ENCODE measurements at regions not wholly inside any gene's neighbourhood (a gene's known extent, or its start where the extent isn't known, plus 50 kb on each side); places are given as distances from the start of the nearest gene placed in this dataset.
A peak's percentile ranks its signal among the peaks of the same experiment; 100 is the strongest.

DNA sequence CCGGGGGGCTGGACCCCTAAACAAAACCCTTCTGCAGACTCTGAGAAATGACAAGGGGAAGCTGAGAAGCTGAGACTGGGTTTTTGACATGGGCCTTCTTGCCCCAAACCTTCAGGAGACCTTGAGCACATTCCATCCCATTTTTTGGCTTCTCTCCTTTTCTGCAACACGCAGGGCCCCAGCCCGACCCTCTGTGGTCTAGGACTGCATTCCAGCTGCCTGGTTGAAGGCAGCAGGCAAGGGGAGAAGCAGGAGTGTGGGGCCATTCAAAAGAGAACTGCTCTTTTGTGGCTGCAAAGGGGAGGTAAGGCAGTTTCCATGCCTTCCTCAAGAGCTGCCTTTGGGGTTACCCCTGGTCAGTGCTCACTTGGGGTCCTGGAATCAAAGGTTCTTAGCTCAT is 263.0 kb downstream of the TLE3 start:
- intact Hi-C loops (cut with micrococcal nuclease) (no loop called here), dilution Hi-C loops (cut with HindIII; ENCODE audit: low sequenced_read_pairs, unreplicated experiment) (no loop called here), in situ Hi-C loops (cut with MboI; ENCODE audit: low sequenced_read_pairs) (no loop called here)
- DNase-seq (no peak), ATAC-seq (ENCODE audit: low read depth) (no peak)
- Histone ChIP-seq H4K91ac (ENCODE audit: insufficient read depth, low read depth, low read length) (no peak overlapping the region), H3K4me3 (ENCODE audit: insufficient read depth, low read depth, low read length) (no peak overlapping the region), H2AK9ac (replicated peaks; ENCODE audit: low read depth, low read length, poor library complexity) (no peak overlapping the region), H2AK5ac (ENCODE audit: low read depth, low read length) (no peak overlapping the region), H2BK5ac (ENCODE audit: low read depth, low read length, poor library complexity, severe bottlenecking) (no peak overlapping the region), H3K9me1 (ENCODE audit: insufficient read depth, low read length) (no peaks in the 10 kb centered on the region), H2BK15ac (ENCODE audit: low read depth, low read length) (no peak overlapping the region), H2AFZ (replicated peaks; ENCODE audit: low read length, poor library complexity) (peak overlapping the region; percentile 11), H3K4me1 (ENCODE audit: control insufficient read depth, insufficient read depth, low read length) (peaks cover 3% of the 10 kb centered on the region; the same call in 1 of the 2 replicates), H4K5ac (ENCODE audit: low read depth, low read length) (no peak overlapping the region), H3K4me2 (ENCODE audit: low read depth, low read length) (no peak overlapping the region), H3K18ac (ENCODE audit: low read depth, low read length) (no peak overlapping the region), H3K56ac (ENCODE audit: extremely low read depth, insufficient read depth, low read length) (no peak overlapping the region), H3K27me3 (ENCODE audit: control insufficient read depth, insufficient read depth, low read length) (peaks cover 47% of the 10 kb centered on the region), H4K8ac (ENCODE audit: low read depth in 2 of 2, low read length in 2 of 2) (no peak overlapping the region), H3K23ac (ENCODE audit: low read depth, low read length) (no peak overlapping the region), H3K27ac (ENCODE audit: insufficient read depth, low read length) (no peak overlapping the region), H3K36me3 (ENCODE audit: control insufficient read depth, insufficient read depth, low read length) (no peaks in the 10 kb centered on the region), H3K14ac (replicated peaks; ENCODE audit: low read depth, low read length) (no peak overlapping the region), H3K79me1 (ENCODE audit: low read depth in 1 of 2, low read length in 2 of 2) (no peaks in the 10 kb centered on the region), H4K20me1 (ENCODE audit: insufficient read depth, low read length) (no peaks in the 10 kb centered on the region), H2BK20ac (ENCODE audit: low read depth, low read length) (no peak overlapping the region), H3K4ac (ENCODE audit: low read depth, low read length) (no peak overlapping the region), H3K9ac (ENCODE audit: low read depth, low read length) (no peak overlapping the region), H2BK120ac (ENCODE audit: low read depth, low read length) (no peak overlapping the region), H3K9me3 (ENCODE audit: control insufficient read depth, insufficient read depth, low read length) (no peaks in the 10 kb centered on the region)
- no TSS peak for BruUV-seq (replicated peaks)
- CTCF ChIA-PET = interaction anchor here (0.6 to 0.7 kb wide), 2 partner anchors 53 to 357 kb away, joined by 3 to 4 read pairs; no protein-coding TSS in a partner anchor
- WGBS, 2 experiments (ENCODE audit: extremely low coverage in 2 of 2, insufficient read length in 1 of 2) = 83% methylated on average over 1 of the region's 3 CpGs; no CpG with 5 or more reads in 1 of the 2 experiments
- TF ChIP-seq CEBPB (IDR thresholded peaks at IDR 0.05; ENCODE audit: low read depth, low read length) (no peak), BHLHE40 (IDR thresholded peaks at IDR 0.05; ENCODE audit: low read depth, low read length) (no peak), NFE2L2 (IDR thresholded peaks at IDR 0.05; ENCODE audit: low read depth, low read length) (no peak), FOS (IDR thresholded peaks at IDR 0.05; ENCODE audit: low read depth, low read length) (no peak), MAZ (IDR thresholded peaks at IDR 0.05; ENCODE audit: borderline replicate concordance, low read depth, low read length) (no peak), MXI1 (IDR thresholded peaks at IDR 0.05; ENCODE audit: borderline replicate concordance, low read depth, low read length) (no peak)
- TF ChIP-seq, protein P1, sequence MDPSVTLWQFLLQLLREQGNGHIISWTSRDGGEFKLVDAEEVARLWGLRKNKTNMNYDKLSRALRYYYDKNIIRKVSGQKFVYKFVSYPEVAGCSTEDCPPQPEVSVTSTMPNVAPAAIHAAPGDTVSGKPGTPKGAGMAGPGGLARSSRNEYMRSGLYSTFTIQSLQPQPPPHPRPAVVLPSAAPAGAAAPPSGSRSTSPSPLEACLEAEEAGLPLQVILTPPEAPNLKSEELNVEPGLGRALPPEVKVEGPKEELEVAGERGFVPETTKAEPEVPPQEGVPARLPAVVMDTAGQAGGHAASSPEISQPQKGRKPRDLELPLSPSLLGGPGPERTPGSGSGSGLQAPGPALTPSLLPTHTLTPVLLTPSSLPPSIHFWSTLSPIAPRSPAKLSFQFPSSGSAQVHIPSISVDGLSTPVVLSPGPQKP (IDR thresholded peaks at IDR 0.05; ENCODE audit: borderline replicate concordance, low read depth, low read length) = no peak
- POLR2A ChIA-PET (ENCODE audit: unreplicated experiment) = no interaction called here
